GM19238 (cell line): ENCODE measurements at regions not wholly inside any gene's neighbourhood (a gene's known extent, or its start where the extent isn't known, plus 50 kb on each side); places are given as distances from the start of the nearest gene placed in this dataset.
"Not testable (repeated sequence)": the region's sequence is repeated elsewhere in the genome, so short reads cannot be mapped to it uniquely, and the experiment has no call there.

Source experiments
- DNase-seq: peaks from one replicate; pipeline ENCODE4 v3.0.0; 2011; ENCODE audit warnings: low spot score; ENCODE audit not compliant: insufficient read length

GRCh38 chr12:46711756-46712155 lies 114.0 kb downstream of the SLC38A4 start:
- DNase-seq: no peak

- DNase-seq: no peak
Observed at GRCh38 chr12:46710125-46710743, 115.6 kb downstream of the SLC38A4 start.

GRCh38 chr12:46702581-46703344 lies 123.0 kb downstream of the SLC38A4 start:
- no peak for DNase-seq

DNA sequence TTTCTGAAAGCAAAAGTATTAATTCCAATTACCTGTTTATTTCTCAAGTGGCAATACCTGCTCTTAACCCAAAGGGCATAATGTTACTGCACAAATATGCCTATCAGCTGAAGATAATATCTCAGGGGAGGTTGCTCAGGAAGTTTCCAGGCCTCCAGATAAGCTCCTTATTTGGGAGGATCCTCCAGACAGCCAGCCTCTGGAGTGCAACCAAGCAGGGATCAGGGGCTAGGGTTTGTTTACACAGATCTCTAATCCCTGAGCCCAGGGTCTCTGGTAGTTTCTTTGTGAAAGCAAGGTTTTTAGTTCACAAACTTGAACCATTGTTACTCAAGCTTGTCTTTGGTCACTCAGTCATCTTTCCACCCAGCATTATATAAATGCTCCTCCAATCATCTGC lies 124.4 kb downstream of the SLC38A4 start:
- no peak for DNase-seq

DNA sequence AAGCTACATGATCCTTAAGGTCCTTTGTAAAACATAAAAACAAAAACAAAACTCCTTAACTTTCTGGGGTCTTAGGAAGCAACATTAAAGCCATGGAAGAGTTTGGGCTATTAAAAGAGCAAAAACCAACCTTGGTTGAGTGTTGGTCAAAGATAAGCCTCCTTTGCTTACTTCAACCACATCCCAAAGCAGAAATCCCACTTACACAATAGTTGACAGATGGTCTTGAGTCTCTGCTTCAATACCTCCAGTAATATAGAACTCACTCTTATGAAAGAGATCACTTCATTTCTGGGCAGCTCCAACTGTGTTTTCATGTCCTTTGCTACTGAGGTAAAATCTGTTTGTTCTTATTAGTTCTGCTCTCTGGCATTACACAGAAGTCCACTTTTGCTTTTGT lies 125.8 kb downstream of the SLC38A4 start:
- no peak for DNase-seq

- no peak for DNase-seq
Observed at GRCh38 chr12:46698003-46698402, 127.8 kb downstream of the SLC38A4 start.

DNA sequence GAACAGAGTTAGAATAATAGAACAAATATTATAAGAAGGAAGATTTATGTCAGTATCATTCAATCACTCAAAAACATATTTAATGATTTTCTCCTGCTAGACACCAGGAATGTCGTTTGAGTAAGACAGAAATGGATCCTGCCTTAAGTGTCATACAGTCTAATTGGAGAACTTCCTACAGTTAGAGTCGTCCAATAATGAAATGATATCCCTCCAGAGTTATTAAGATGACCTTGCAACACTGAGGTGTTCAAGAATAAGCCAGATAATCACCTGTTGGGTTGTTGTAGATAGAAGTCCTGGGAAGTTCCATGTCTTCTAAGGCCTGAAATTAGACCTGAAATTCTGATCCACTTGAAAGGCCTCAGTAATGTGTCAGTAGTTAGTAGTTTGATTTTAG lies 132.3 kb downstream of the SLC38A4 start:
- DNase-seq: no peak

DNA sequence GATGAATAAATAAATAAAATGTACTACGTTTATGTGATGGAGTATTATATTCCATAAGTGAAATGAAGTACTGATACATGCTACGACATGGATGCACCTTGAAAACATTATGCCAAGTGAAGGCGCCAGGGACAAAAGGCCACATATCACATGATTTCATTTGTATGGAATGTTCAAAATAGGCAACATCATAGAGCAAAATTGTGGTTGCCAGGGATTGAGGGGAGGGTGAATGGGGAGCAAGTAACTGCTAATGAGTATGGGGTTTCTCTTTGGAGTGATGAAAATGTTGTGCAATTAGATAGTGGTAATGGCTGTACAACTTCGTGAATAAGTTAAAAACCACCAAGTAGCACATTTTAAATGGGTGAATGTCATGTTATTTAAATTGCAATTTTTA lies 132.8 kb downstream of the SLC38A4 start:
- no peak for DNase-seq

DNA sequence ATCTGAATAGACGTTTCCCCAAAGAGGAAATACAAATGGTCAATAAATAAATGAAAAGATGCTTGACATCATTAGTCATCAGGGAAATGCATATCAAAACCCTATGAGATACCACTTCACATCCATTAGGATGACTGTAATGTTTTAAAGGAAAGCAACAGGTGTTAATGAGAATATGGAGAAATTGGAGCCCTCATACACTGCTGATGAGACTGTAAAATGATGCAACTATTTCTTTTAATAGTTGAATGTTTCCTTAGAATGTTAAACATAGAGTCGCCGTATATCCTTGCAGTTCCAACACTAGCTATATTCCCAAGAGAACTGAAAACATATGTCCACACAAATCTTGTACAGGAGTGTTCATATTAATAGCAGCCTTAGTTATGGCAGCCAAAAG lies 133.2 kb downstream of the SLC38A4 start:
- DNase-seq: no peak

DNA sequence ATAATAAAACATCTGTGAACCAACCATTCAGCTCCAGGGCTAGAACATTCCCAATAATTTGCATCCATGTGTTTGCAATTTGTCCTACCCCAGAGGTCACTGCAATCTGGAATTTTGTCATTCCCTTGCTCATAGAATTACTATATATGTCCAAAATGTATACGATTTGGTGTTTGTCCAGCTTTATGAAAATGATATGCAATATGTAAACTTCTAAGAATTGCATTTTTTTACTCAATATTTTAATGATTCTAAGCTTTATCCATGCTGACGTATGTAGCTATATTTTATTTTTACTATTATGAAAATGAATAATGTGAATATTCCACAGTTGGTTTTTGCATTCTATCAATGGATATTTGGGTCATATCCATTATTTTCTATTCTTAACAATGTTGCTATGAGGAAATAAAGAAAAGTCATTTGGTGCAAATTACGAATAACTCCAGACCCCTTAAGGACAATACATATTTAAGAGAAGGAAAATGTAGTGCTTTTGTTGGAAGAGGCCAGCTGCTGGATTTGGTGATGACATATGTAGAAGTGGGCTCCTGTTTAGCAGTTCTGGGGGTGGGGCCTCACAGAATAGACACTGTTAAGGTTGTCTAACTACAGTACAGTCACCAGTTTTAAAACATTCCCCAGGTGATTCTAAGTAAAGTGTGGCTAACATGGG lies 139.4 kb downstream of the SLC38A4 start:
- DNase-seq: no peak

DNA sequence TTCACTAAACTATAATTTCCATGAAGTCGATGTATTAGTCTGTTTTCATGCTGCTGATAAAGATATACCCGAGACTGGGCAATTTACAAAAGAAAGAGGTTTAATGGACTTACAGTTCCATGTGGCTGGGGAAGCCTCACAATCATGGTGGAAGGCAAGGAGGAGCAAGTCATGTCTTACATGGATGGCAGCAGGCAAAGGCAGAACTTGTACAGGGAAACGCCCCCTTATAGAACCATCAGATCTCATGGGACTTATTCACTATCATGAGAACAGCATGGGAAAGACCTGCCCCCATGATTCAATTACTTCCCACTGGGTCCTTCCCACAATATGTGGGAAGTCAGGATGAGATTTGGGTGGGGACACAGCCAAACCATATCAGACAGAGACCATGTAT lies 141.6 kb downstream of the SLC38A4 start:
- not testable (repeated sequence) for DNase-seq

GRCh38 chr12:46682148-46682547 lies 143.6 kb downstream of the SLC38A4 start:
- DNase-seq: no peak

DNA sequence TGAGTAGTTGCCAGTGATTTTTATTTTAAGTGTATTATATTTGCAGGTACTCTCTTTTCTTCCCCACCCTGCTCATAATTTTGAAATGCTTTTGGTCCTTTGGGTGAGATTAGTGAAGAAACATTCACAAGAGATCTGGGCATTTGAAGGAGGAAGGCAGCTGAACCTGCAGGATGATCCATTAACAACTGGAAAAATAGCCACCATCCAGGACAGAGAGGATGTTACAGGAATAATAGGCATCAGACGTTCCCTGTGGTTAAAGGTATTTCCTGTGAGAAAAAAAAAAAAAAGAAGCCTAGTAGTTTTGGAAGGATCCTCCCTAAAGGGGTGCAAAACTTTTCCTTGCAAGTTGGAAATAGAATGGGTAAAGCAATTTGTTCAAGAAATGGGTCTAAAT lies 145.3 kb downstream of the SLC38A4 start:
- no peak for DNase-seq

- no peak for DNase-seq
Observed at GRCh38 chr12:46679754-46680153, 146.0 kb downstream of the SLC38A4 start.

DNA sequence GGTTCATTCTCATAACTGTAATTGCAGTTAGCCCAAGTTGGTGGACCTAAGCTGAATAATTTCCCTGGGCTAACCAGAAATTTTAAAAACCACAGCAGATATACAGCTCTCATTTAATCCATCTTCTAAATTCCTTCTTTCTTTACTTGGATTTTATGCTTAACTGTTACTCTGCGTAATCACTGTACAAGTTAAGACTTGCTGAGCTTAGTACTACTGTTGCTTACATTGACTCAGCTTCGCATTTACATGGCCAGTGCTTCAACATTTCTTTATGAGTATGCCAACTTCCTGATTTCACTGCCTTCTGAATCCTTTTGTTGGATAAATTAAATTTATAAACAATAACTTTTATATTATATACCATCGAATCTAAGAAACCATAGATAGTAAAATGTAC lies 147.4 kb downstream of the SLC38A4 start:
- DNase-seq: no peak

- DNase-seq: no peak
Observed at GRCh38 chr12:46677749-46678148, 148.0 kb downstream of the SLC38A4 start.

DNA sequence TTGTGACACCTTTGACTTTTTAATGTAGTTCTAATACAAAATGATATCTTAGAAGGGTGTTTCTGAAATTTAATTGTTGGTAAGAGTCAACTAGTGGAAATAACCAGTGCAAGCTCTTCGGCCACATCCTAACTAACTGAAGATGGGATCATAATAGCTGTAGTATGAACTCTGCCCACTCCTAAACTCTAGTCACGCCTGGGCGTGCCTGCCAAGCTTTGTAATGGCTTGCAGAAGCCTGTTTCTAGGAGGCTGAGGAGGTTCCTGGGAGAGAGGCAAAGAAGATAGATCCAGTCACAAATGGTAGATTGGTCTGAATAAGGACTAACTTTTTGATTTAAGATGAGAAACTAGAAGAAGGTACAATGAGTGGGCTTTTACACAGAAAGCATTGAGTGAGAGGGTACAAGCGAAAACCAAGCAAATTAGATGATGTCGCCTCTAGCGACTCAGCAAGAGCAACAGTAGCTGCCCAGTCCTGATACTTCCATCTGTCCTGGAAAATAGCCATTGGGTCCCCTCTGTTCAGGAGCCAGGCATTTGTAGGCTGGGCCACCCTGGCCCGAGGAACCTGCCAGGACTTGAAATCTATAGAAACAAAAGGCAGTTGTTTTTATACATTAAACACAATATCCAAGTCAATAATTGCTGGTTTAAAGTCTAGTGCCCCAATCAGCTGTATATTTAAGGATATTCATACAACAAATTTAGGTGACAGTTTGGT lies 148.8 kb downstream of the SLC38A4 start:
- DNase-seq: no peak

- DNase-seq: no peak
Observed at GRCh38 chr12:46676396-46676795, 149.4 kb downstream of the SLC38A4 start.

GRCh38 chr12:46675736-46676135 lies 150.1 kb downstream of the SLC38A4 start:
- no peak for DNase-seq

DNA sequence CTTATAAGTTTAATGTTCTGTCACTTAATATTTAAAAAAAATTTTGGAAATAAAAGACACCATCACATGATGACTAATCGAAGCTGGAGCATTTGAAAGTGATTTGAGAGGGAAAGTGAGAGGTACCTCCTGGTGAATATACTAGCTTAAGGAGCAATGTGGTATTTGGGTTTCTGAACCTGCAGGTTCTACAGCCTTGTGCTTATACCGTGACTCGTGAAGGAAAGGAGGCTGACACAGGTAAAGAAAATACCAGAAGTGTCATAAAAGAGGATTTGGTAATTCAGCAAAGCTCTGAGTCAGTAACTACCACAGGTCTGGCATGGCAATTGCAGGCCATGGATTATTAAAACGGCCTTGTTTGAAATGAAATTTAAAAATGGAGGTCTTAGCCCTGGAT lies 151.0 kb downstream of the SLC38A4 start:
- DNase-seq: no peak

DNA sequence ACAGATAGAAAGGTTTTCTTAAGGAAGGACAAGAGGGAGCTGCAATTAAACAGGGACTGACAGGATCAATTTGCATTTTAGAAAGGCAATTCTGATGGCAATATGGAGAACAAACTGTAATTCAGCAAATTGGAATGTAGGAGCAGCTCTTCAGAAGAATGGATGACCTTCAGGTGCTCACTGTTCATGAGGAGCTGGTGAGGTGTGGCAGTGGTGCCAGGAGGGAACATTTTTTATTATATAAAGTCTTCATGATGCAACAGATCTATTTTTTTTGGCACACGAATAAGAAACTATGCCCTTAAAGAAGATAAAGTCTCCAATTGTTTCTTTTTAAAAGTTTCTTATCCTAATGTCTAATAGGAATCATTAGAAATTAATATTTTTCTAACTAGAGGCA lies 151.7 kb downstream of the SLC38A4 start:
- DNase-seq: no peak

GRCh38 chr12:46671102-46671501 lies 154.7 kb downstream of the SLC38A4 start:
- no peak for DNase-seq
